ENCODE measurements at regions not wholly inside any gene's neighbourhood (a gene's known extent, or its start where the extent isn't known, plus 50 kb on each side); places are given as distances from the start of the nearest gene placed in this dataset.
"Not testable (repeated sequence)": the region's sequence is repeated elsewhere in the genome, so short reads cannot be mapped to it uniquely, and the experiment has no call there.

- H3K4me3 ChIP-seq (ENCODE audit: low read length): no peak overlapping the region
- peaks cover 4% of the 10 kb centered on the region for H3K4me1 ChIP-seq (ENCODE audit: insufficient read depth, low read length)
- H3K9me3 ChIP-seq (ENCODE audit: low read depth, low read length): no peaks in the 10 kb centered on the region
- no peaks in the 10 kb centered on the region for H3K27me3 ChIP-seq (ENCODE audit: insufficient read depth, low read length)
Observed at GRCh38 chr10:124244256-124244877, 151.0 kb upstream of the CHST15 start.

GRCh38 chr10:124243702-124244121 lies 150.3 kb upstream of the CHST15 start:
- Histone ChIP-seq H3K4me3 (ENCODE audit: low read length) (no peak overlapping the region), H3K4me1 (ENCODE audit: insufficient read depth, low read length) (peaks cover 4% of the 10 kb centered on the region), H3K9me3 (ENCODE audit: low read depth, low read length) (no peaks in the 10 kb centered on the region), H3K27me3 (ENCODE audit: insufficient read depth, low read length) (no peaks in the 10 kb centered on the region)

GRCh38 chr10:124242791-124243190 lies 149.4 kb upstream of the CHST15 start:
- Histone ChIP-seq H3K9me3 (ENCODE audit: low read depth, low read length) (no peaks in the 10 kb centered on the region), H3K4me3 (ENCODE audit: low read length) (no peak overlapping the region), H3K4me1 (ENCODE audit: insufficient read depth, low read length) (peaks cover 4% of the 10 kb centered on the region), H3K27me3 (ENCODE audit: insufficient read depth, low read length) (no peaks in the 10 kb centered on the region)

- Histone ChIP-seq H3K4me3 (ENCODE audit: low read length) (no peak overlapping the region), H3K4me1 (ENCODE audit: insufficient read depth, low read length) (peaks cover 4% of the 10 kb centered on the region), H3K27me3 (ENCODE audit: insufficient read depth, low read length) (no peaks in the 10 kb centered on the region), H3K9me3 (ENCODE audit: low read depth, low read length) (no peaks in the 10 kb centered on the region)
Observed at GRCh38 chr10:124242365-124242764, 149.0 kb upstream of the CHST15 start.

GRCh38 chr10:124241510-124241909 lies 148.1 kb upstream of the CHST15 start:
- H3K9me3 ChIP-seq (ENCODE audit: low read depth, low read length); H3K27me3 ChIP-seq (ENCODE audit: insufficient read depth, low read length); H3K4me3 ChIP-seq (ENCODE audit: low read length); H3K4me1 ChIP-seq (ENCODE audit: insufficient read depth, low read length): not testable (repeated sequence)

- no peaks in the 10 kb centered on the region for H3K27me3 ChIP-seq (ENCODE audit: insufficient read depth, low read length)
- no peaks in the 10 kb centered on the region for H3K9me3 ChIP-seq (ENCODE audit: low read depth, low read length)
- peaks cover 4% of the 10 kb centered on the region for H3K4me1 ChIP-seq (ENCODE audit: insufficient read depth, low read length)
- no peak overlapping the region for H3K4me3 ChIP-seq (ENCODE audit: low read length)
Observed at GRCh38 chr10:124240839-124241291, 147.5 kb upstream of the CHST15 start.

GRCh38 chr10:124239696-124240095 lies 146.3 kb upstream of the CHST15 start:
- Histone ChIP-seq H3K4me3 (ENCODE audit: low read length) (no peak overlapping the region), H3K4me1 (ENCODE audit: insufficient read depth, low read length) (no peaks in the 10 kb centered on the region), H3K27me3 (ENCODE audit: insufficient read depth, low read length) (no peaks in the 10 kb centered on the region), H3K9me3 (ENCODE audit: low read depth, low read length) (no peaks in the 10 kb centered on the region)

- H3K27me3 ChIP-seq (ENCODE audit: insufficient read depth, low read length): no peaks in the 10 kb centered on the region
- no peaks in the 10 kb centered on the region for H3K4me1 ChIP-seq (ENCODE audit: insufficient read depth, low read length)
- H3K4me3 ChIP-seq (ENCODE audit: low read length): no peak overlapping the region
- no peaks in the 10 kb centered on the region for H3K9me3 ChIP-seq (ENCODE audit: low read depth, low read length)
Observed at GRCh38 chr10:124239134-124239533, 145.7 kb upstream of the CHST15 start.

GRCh38 chr10:124238367-124238766 lies 145.0 kb upstream of the CHST15 start:
- no peaks in the 10 kb centered on the region for H3K9me3 ChIP-seq (ENCODE audit: low read depth, low read length)
- no peaks in the 10 kb centered on the region for H3K27me3 ChIP-seq (ENCODE audit: insufficient read depth, low read length)
- H3K4me3 ChIP-seq (ENCODE audit: low read length): no peak overlapping the region

GRCh38 chr10:124237282-124237961 lies 144.0 kb upstream of the CHST15 start:
- Histone ChIP-seq H3K4me1 (ENCODE audit: insufficient read depth, low read length) (no peaks in the 10 kb centered on the region), H3K9me3 (ENCODE audit: low read depth, low read length) (no peaks in the 10 kb centered on the region)

More at GRCh38 chr10:124238367-124238766, 145.0 kb upstream of the CHST15 start:
- H3K4me1 ChIP-seq (ENCODE audit: insufficient read depth, low read length): no peaks in the 10 kb centered on the region

GRCh38 chr10:124236816-124237215 lies 143.4 kb upstream of the CHST15 start:
- Histone ChIP-seq H3K4me3 (ENCODE audit: low read length) (no peak overlapping the region), H3K4me1 (ENCODE audit: insufficient read depth, low read length) (no peaks in the 10 kb centered on the region), H3K27me3 (ENCODE audit: insufficient read depth, low read length) (no peaks in the 10 kb centered on the region), H3K9me3 (ENCODE audit: low read depth, low read length) (no peaks in the 10 kb centered on the region)

More at GRCh38 chr10:124237282-124237961, 144.0 kb upstream of the CHST15 start:
- no peak overlapping the region for H3K4me3 ChIP-seq (ENCODE audit: low read length)
- H3K27me3 ChIP-seq (ENCODE audit: insufficient read depth, low read length): no peaks in the 10 kb centered on the region

- Histone ChIP-seq H3K27me3 (ENCODE audit: insufficient read depth, low read length) (no peaks in the 10 kb centered on the region), H3K4me1 (ENCODE audit: insufficient read depth, low read length) (no peaks in the 10 kb centered on the region), H3K9me3 (ENCODE audit: low read depth, low read length) (no peaks in the 10 kb centered on the region)
Observed at GRCh38 chr10:124236136-124236535, 142.7 kb upstream of the CHST15 start.

GRCh38 chr10:124235232-124235631 lies 141.8 kb upstream of the CHST15 start:
- no peaks in the 10 kb centered on the region for H3K4me1 ChIP-seq (ENCODE audit: insufficient read depth, low read length)
- H3K4me3 ChIP-seq (ENCODE audit: low read length): no peak overlapping the region
- H3K9me3 ChIP-seq (ENCODE audit: low read depth, low read length): no peaks in the 10 kb centered on the region
- H3K27me3 ChIP-seq (ENCODE audit: insufficient read depth, low read length): no peaks in the 10 kb centered on the region

More at GRCh38 chr10:124236136-124236535, 142.7 kb upstream of the CHST15 start:
- no peak overlapping the region for H3K4me3 ChIP-seq (ENCODE audit: low read length)

- H3K4me3 ChIP-seq (ENCODE audit: low read length): no peak overlapping the region
- no peaks in the 10 kb centered on the region for H3K27me3 ChIP-seq (ENCODE audit: insufficient read depth, low read length)
- H3K4me1 ChIP-seq (ENCODE audit: insufficient read depth, low read length): no peaks in the 10 kb centered on the region
- H3K9me3 ChIP-seq (ENCODE audit: low read depth, low read length): peaks cover 5% of the 10 kb centered on the region
Observed at GRCh38 chr10:124233546-124234138, 140.2 kb upstream of the CHST15 start.

- no peaks in the 10 kb centered on the region for H3K4me1 ChIP-seq (ENCODE audit: insufficient read depth, low read length)
- no peak overlapping the region for H3K4me3 ChIP-seq (ENCODE audit: low read length)
- H3K9me3 ChIP-seq (ENCODE audit: low read depth, low read length): peaks cover 5% of the 10 kb centered on the region
- no peaks in the 10 kb centered on the region for H3K27me3 ChIP-seq (ENCODE audit: insufficient read depth, low read length)
Observed at GRCh38 chr10:124232686-124233545, 139.5 kb upstream of the CHST15 start.

Data from mononuclear cell (primary cell).